Endothelial cell of umbilical vein (primary cell): ENCODE measurements at regions not wholly inside any gene's neighbourhood (a gene's known extent, or its start where the extent isn't known, plus 50 kb on each side); places are given as distances from the start of the nearest gene placed in this dataset.

Experiments
- CTCF ChIP-seq, 2 donors: IDR thresholded peaks; 1 replicate in 1 of 2; 2 replicates in 1 of 2; pipeline ENCODE4 v1.5.1; 2011; ENCODE audit warnings: low read length in 2 of 2, mild to moderate bottlenecking in 2 of 2, moderate library complexity in 2 of 2, control low read depth in 1 of 2, inconsistent platforms in 1 of 2, low read depth in 1 of 2; ENCODE audit not compliant: insufficient read depth in 1 of 2; ENCODE audit errors: extremely low read depth in 1 of 2
- EZH2 ChIP-seq: IDR thresholded peaks from 2 replicates; pipeline ENCODE4 v1.6.1; 2012; ENCODE audit warnings: borderline replicate concordance, low read depth, mild to moderate bottlenecking, moderate library complexity, low read length, inconsistent platforms; ENCODE audit not compliant: severe bottlenecking
- MYC ChIP-seq: IDR thresholded peaks from one replicate; pipeline ENCODE4 v1.6.1; 2011; ENCODE audit warnings: mild to moderate bottlenecking, low read depth, low read length
- POLR2A ChIP-seq: IDR thresholded peaks from 2 replicates; pipeline ENCODE4 v1.6.1; 2012; ENCODE audit warnings: low read depth, mild to moderate bottlenecking, control low read depth, low read length

GRCh38 chr6:74705451-74705850 is 500.4 kb downstream of the COL12A1 start:
- TF ChIP-seq EZH2: no peak
- TF ChIP-seq POLR2A: no peak
- TF ChIP-seq MYC: no peak
- no peak for TF ChIP-seq CTCF (IDR thresholded peaks at IDR 0.05; ENCODE audit: extremely low read depth in 1 of 2, insufficient read depth in 1 of 2, low read depth in 1 of 2, low read length in 2 of 2)
